ENCODE measurements at regions not wholly inside any gene's neighbourhood (a gene's known extent, or its start where the extent isn't known, plus 50 kb on each side); places are given as distances from the start of the nearest gene placed in this dataset.

DNA sequence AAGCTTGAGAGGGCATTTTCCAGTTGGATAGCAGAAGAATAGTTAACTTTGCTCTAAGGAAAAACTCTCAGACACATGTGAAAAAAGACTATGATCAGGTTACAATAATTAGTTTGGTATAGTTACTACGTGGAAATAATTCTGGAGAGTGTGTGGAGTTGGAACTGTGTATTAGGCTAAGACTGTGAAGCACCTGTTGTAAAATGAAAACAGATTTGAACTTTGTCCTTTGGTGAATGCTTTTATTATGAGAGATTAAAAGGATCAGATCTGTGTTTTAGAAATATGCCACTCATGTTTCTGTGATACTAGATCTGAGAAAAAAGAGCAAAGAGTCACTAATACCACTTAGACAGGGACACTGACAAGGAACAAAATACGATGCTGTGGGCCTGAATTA, 807.5 kb upstream of the ATXN8OS start:
- Histone ChIP-seq H3K9me3 (no peaks in the 10 kb centered on the region), H3K27ac (no peak overlapping the region), H3K4me1 (no peaks in the 10 kb centered on the region), H3K36me3 (ENCODE audit: low read depth, missing control alignments) (no peaks in the 10 kb centered on the region), H3K27me3 (no peaks in the 10 kb centered on the region), H3K4me3 (no peak overlapping the region)
- intact Hi-C loops (cut with DNase I; ENCODE audit: low total_unique reads): no loop called here
- 47 to 53% methylated on average over 2 of the region's 2 CpGs for WGBS, 2 donors
- TF ChIP-seq POLR2A (IDR thresholded peaks at IDR 0.05): no peak
- TF ChIP-seq, protein P1, sequence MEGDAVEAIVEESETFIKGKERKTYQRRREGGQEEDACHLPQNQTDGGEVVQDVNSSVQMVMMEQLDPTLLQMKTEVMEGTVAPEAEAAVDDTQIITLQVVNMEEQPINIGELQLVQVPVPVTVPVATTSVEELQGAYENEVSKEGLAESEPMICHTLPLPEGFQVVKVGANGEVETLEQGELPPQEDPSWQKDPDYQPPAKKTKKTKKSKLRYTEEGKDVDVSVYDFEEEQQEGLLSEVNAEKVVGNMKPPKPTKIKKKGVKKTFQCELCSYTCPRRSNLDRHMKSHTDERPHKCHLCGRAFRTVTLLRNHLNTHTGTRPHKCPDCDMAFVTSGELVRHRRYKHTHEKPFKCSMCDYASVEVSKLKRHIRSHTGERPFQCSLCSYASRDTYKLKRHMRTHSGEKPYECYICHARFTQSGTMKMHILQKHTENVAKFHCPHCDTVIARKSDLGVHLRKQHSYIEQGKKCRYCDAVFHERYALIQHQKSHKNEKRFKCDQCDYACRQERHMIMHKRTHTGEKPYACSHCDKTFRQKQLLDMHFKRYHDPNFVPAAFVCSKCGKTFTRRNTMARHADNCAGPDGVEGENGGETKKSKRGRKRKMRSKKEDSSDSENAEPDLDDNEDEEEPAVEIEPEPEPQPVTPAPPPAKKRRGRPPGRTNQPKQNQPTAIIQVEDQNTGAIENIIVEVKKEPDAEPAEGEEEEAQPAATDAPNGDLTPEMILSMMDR (IDR thresholded peaks at IDR 0.05): no peak
- DNase-seq: no peak

DNA sequence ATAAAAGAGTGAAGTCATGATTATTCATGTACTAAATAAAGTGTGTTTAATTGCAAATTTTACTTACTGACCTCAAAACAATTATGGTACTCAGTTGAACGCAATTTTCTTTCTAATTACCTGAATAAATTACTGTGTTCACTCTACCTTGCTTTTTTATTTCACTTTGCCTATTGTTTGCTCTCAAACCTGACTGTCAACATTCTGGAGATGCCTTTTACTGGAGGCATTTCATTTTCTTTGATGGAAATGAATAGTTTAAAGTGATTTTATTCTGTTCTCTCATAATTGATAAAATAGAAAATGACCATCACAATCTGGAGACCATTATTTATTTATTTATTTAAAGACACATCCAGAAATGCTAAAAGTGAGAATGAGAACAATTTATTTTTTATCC, 811.5 kb upstream of the ATXN8OS start:
- no peak for TF ChIP-seq POLR2A (IDR thresholded peaks at IDR 0.05)
- TF ChIP-seq, protein P1 (IDR thresholded peaks at IDR 0.05): no peak
- DNase-seq: no peak
- 75 to 89% methylated on average over 1 of the region's 1 CpG for WGBS, 2 donors
- H3K36me3 ChIP-seq (ENCODE audit: low read depth, missing control alignments): no peaks in the 10 kb centered on the region
- H3K27ac ChIP-seq: no peak overlapping the region
- H3K4me3 ChIP-seq: no peak overlapping the region
- no peaks in the 10 kb centered on the region for H3K4me1 ChIP-seq
- no peaks in the 10 kb centered on the region for H3K9me3 ChIP-seq
- intact Hi-C loops (cut with DNase I; ENCODE audit: low total_unique reads): no loop called here
- no peaks in the 10 kb centered on the region for H3K27me3 ChIP-seq

DNA sequence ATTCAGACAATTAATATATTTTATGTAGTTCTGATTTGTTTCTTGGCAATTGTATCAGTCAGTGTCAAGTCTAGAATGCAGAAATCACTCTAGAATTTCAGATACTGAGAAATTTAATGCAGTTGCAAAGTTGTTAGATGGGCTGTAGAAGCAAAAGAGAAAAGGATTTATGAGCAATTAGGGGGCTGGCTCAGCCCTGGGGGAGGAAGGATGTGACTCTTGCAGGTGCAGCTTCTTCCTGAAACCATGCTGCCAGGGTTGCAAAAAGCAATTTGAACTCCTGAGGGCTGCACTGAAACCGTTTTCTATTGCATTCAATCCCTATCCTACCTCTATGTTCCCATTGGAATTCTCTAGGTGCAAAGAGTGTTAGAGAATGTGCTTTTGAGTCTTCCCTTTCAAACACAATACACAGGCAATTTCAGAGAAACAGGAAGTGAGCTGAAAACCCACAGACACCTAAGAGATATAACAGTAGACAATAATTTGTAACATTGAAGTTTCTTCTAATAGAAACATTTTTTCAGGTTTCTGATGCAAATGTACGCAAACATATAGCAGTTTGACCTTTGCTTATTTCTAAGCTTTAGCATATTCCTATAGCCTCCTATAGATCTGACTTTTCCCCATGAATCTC, 814.7 kb upstream of the ATXN8OS start:
- no peak for DNase-seq
- Histone ChIP-seq H3K36me3 (ENCODE audit: low read depth, missing control alignments) (no peaks in the 10 kb centered on the region), H3K4me1 (no peaks in the 10 kb centered on the region), H3K27ac (no peak overlapping the region), H3K27me3 (no peaks in the 10 kb centered on the region), H3K4me3 (no peak overlapping the region), H3K9me3 (no peaks in the 10 kb centered on the region)
- TF ChIP-seq POLR2A (IDR thresholded peaks at IDR 0.05): no peak
- TF ChIP-seq, protein P1 (IDR thresholded peaks at IDR 0.05): no peak
- intact Hi-C loops (cut with DNase I; ENCODE audit: low total_unique reads): no loop called here
- WGBS, 2 donors: 63 to 72% methylated on average over 2 of the region's 2 CpGs

DNA sequence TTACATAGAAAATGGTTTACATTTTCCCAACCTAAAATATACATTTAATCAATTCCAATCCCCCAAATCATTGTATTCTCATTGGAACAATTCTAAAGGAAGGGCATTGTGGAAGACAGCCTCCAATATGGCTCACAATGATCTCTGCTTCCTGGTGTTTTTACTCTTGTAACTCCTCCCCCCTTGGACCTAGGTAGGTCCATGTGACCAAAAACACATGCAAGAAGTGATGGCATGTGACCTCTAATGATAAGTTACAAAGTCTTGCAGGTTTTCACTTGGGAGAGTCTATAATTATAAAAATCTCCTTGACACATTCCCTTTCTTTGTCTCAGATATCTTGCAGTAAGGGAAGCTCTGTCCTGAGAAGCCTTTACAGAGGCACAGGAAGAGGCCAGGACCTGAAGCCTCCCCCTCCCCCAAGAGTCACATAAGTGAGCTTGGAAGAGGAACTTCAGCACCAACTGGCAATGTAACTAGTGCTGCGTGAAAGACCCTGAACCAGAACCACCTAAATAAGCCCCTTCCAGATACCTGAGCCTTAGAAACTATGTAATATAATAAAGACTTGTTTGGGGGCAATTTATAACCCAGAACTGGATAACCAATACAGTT, 816.2 kb upstream of the ATXN8OS start:
- no peak for DNase-seq
- WGBS, 2 donors: 86 to 89% methylated on average over 1 of the region's 1 CpG
- intact Hi-C loops (cut with DNase I; ENCODE audit: low total_unique reads): no loop called here

More for the DNA sequence above, 816.2 kb upstream of the ATXN8OS start:
- H3K36me3 ChIP-seq (ENCODE audit: low read depth, missing control alignments): no peaks in the 10 kb centered on the region
- H3K4me3 ChIP-seq: no peak overlapping the region
- TF ChIP-seq, protein P1 (IDR thresholded peaks at IDR 0.05): no peak
- no peak for TF ChIP-seq POLR2A (IDR thresholded peaks at IDR 0.05)
- no peak overlapping the region for H3K27ac ChIP-seq
- no peaks in the 10 kb centered on the region for H3K4me1 ChIP-seq
- H3K27me3 ChIP-seq: no peaks in the 10 kb centered on the region
- no peaks in the 10 kb centered on the region for H3K9me3 ChIP-seq
